8988T (cell line): ENCODE measurements at regions not wholly inside any gene's neighbourhood (a gene's known extent, or its start where the extent isn't known, plus 50 kb on each side); places are given as distances from the start of the nearest gene placed in this dataset.
"Not testable (repeated sequence)": the region's sequence is repeated elsewhere in the genome, so short reads cannot be mapped to it uniquely, and the experiment has no call there.

Experiments used
- DNase-seq: peaks from one replicate; pipeline ENCODE4 v3.0.0; 2011

DNA sequence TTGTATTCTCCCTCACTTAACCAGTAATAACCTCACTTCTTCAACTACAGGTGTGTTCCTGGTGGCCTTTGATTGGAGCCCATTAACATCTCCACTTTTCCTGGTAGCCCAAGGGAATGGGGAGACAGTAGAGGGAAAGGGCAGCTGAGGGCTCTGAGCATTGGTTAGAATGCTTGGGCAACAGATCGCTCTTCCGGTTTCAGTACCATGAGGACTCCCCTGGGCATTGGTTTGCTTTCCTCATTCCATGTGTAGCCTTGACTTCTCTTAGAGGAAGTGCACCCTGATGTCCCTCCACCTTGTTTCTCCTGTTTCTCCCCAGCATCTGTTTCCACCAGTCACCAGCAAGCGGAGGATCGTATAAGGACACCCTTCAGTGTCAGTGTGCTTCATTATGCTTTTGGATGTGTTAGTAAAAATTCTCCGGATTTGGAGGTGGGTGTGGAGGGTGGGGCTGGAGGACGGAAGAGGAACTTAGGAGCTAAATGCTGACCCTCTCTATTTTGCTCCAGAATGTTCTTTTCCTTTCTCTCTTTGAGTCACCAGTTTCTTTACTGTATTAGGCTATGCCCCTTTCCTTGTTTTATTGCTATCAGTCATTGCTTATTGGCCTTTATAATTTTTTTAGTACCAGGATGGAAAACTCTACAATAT is 50.6 kb upstream of the ZNG1B start:
- not testable (repeated sequence) for DNase-seq

DNA sequence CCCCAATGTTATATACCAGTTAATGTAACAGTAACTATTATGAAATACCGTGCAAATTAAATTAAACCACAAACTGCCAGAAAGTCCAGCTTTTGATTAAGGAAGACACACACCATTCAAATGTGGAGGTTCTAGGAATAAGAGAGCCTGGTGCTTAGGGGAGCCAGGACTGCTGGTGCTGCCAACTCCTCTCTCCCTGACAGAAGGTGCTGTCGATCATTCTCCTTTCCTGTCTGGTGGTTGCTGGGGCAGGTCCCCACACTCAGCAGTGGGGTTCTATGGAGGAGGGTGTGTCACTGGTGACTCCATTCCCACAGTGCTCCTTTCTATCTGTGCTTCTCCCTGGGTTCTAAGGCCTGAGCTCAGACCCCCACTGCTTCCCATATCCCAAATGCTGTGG is 57.9 kb upstream of the ZNG1B start:
- not testable (repeated sequence) for DNase-seq

DNA sequence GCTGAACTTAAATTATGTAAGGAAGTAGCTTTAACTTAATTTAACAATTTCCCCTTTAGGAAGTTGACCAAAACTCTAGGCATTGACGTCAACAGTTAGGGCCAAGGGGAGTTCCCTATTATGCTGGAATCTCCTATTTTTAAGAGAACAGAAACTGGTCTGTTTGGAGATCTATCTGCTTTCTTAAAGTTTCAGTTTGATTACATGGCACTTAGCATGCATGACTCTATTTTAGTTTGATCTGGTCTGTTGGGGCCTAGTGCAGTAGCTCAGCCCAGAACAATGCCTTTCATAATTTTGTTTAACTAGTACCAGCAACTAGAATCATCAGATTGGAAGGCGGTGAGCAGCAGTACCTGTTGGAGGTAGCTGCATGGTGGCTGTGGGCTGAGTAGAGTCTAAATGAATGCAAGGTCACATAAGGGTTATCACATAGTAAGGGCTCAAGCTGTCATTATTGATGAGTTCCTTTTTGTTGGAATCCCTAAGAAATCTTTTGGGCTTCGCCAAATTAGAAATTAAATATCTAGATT is 60.5 kb upstream of the ZNG1B start:
- DNase-seq, result no peak

DNA sequence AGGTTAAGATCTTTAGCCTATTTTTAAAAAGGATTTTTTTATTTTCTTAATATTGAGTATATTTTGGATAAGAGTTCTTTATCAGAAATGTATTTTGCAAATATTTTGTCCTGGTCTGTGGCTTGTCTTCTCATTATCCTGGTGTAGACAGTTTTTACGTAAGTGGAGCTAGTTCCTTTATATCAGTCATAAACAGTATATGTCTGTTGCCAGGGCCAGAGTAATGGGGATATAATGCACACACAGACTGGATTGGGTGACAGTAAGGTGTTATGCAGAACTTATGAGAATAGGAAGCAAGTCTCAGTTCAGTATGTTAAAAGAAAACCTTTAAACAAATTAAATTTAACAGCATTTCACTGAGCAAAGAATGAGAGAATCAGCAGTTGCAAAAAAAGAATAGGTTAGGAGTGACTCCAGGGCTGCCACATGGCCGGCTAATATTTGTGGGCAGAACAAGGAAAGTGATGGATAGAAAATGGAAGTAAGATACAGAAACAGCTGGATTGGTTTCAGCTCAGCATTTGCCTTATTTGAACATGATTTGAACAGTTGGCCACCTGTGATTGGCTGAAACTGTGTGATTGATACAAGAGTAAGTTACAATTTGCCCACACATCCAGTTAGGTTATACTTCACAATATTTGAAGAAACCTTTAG is 61.1 kb upstream of the ZNG1B start:
- DNase-seq, result no peak

DNA sequence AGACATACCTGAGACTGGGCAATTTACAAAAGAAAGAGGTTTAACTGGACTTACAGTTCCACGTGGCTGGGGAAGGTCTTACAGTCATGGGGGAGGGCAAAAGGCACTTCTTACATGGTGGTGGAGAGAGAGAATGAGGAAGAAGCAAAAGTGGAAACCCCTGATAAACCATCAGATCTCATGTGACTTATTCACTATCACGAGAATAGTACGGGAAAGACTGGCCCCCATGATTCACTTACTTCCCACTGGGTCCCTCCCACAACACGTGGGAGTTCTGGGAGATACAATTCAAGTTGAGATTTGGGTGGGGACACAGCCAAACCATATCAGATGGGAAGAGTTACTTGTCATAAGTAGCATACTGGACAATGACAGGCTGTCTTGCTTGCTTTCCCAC is 62.6 kb upstream of the ZNG1B start:
- not testable (repeated sequence) for DNase-seq

DNA sequence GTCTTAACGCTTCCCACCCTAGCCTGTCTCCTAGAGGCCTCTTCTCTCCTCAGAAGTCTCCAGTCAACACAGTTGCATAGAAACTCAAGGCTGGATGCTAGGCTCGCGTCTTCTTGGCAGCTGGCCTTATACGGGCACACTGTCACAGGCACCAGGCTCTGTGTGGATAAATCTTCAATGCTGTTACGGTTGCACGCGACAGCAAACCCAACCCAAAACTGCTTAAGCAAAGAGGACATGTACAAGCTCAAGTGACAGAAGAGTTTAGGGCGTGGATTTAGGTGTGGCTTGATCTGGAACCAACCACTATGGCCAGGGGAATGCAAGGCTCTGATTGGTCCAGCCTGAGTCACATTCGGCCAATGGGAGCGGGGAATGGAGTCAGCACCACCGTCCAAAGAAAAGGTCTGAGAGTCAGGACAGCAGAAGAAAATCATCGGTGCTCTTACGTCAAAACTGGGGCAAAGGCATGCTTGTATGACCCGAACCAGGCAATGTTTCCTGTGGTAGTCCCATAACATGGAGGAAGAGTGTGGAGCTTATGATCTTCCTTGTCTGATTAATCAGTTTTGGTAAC is 65.1 kb upstream of the ZNG1B start:
- DNase-seq, result not testable (repeated sequence)

DNA sequence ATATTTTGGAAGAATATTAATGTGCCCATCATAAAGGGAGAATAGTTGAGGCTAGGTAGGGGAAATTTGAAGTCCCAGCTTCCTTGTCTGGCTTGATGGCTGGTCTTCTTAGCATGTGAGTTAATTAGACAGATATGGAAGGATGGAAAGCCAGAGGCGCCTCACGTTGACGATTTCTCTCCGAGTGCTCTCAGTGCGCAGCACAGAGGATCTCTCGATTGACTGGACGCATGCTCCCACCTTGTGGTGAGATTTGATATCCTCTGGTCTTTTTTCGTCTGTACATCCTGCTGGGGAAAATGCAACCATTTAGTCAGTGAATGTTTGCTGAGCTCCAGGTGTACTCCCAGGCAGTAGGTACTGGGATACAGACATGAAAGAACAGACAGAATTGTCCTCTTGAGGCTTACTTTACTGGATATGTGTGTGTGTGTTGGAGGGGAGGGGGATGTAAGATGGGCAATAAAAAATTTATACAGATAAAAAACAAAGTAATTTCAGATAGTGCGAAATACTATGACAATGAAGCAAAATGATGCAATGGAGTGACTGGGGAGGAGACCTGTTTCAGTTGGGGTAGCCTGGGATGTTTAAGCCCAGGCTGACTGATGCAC is 66.9 kb upstream of the ZNG1B start:
- DNase-seq, result peak; percentile 60

DNA sequence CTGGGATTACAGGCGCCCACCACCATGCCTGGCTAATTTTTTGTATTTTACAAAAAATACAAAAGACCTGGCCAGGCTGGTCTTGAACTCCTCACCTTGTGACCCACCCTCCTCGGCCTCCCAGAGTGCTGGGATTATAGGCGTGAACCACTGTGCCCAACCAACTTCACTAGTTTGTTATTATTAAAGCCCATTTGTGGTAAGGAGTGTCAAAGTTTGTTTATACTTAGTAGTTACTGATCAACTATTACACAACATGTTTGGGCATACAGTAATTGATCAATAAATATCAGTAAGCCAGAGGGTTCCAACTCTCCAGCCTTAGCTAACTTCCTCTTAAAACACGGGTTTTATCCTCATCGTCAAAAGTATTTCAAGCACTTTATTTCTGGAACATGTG is 67.5 kb upstream of the ZNG1B start:
- DNase-seq, result no peak

DNA sequence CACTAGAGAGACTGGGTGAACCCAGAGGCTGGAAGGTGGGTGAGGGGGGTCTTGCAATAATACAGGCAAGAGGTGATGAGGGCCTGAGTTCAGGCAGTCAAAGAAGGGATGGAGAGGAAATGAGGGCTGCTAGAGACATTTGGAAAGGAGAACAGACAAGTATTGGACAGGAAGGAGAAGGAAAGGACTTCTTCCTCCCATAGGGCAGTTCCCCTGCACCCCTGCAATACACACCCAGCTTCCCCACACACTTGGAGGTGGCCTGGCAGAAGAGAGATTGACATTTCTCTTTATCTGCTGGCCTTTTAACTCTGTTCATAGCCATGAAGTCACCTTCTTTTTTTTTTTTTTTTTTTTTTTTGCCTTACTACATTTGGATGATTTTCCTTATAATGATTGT is 68.9 kb upstream of the ZNG1B start:
- DNase-seq, result not testable (repeated sequence)

DNA sequence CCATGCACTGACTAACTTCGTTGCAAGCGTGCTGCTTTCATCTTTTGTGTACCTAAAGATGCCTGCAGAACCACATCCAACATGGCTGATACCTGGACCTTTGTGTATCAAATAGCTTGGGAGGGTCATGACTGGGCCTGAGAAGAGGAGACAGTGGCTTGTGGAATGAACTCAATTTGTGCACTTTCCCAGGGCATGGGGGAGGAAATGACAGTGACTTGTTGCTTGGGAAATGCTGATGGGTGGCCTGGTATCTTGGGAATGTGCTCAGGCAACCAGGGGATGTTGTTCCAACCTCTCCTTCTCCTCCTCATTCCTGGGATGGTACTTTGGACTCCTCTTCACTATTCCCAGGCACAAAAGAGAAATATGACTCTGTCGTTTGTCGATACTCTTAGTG is 70.7 kb upstream of the ZNG1B start:
- not testable (repeated sequence) for DNase-seq

DNA sequence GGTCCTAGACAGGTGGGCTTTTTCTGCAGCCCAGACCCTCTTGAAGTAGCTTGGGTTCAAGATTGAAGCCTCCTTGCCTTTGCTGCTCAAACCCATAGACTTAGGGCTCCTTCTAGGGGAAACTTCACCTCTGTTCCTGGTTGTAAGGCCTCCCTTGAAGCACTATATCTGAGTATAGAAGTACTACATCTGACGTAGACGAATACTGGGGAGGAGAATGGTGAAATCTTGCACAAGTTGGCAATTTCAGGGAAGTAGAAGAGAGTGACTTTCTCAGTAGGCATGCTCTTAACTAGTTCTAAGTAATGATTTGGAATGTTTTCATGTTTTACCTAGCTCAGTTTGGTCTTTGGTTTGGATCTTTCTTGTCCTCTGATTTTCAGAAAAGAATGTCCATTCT is 71.7 kb upstream of the ZNG1B start:
- not testable (repeated sequence) for DNase-seq

DNA sequence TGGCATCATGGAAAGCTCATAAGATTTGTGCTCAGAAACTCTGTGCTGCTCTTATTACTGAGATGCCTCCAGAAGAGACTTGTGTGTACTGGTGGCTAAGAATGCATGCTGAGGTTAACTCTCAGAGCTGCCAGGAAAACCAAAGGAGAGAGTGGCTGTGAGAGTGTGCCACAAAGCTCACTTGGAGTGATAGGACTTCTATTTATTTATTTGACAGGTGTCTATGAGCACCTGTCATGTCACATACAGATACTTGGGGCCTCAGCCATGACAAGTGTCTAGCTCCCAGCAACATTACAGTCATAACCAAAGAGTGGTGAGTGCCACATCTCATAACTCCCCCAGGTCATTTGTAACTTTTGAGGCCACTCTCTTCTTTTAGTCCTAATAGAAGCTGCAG is 72.2 kb upstream of the ZNG1B start:
- DNase-seq, result not testable (repeated sequence)

DNA sequence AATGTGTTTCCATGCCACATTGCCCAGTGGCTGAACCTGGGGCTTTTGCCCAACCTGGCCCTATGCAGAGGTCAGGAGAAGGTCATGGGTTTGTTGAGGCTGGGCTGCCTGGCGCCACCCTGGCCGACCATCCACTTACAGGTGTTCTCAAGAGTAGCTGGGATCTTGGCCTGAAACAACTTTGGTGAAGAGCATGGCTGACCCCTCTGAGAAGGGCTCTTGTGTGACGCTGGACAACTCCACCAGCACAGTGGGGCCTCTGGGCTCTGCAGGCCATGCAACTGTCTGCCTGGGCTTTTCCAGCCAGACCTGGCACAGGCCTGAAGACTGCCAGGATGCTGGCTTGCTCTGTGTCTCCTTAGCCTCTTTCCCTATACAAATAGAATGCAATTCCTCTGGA is 76.4 kb upstream of the ZNG1B start:
- DNase-seq, result no peak

DNA sequence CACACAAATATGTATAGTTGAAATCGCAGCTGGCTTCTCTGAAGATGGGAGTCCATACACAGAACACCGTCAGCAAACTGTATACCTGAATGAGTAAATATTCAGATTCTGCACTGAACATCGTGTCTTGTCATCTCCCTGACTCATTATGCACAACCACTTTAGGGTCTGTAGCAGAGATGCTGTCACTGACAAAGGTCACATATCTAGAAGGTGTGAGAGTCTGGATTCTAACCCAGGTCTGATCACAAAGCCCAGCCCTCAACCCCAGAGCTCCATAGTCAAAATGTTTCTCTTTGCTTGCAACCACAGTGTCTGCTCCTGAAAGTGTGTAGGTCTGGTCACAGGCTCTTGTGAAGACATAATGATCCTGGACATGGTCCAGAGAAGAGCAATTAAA is 78.3 kb upstream of the PAX8 start:
- no peak for DNase-seq

DNA sequence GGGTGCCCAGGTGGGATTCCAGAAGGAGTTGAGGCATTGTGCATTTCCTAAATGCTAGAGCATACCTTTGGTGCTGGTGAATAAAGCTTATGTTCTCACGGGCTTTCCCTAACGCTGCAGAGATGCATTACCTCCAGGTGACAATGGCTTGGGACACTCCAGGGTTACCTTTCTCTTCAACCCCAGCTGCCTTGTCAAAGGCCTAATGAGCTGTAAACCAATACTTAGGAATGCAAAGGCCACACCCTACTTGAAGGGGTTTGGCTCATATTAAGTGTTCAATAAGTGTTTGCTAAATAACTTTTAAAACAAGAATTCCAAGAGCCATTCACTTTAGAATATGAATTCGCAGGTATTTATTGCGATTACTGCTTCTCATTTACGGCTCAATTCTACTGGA is 77.6 kb upstream of the PAX8 start:
- DNase-seq, result not testable (repeated sequence)

DNA sequence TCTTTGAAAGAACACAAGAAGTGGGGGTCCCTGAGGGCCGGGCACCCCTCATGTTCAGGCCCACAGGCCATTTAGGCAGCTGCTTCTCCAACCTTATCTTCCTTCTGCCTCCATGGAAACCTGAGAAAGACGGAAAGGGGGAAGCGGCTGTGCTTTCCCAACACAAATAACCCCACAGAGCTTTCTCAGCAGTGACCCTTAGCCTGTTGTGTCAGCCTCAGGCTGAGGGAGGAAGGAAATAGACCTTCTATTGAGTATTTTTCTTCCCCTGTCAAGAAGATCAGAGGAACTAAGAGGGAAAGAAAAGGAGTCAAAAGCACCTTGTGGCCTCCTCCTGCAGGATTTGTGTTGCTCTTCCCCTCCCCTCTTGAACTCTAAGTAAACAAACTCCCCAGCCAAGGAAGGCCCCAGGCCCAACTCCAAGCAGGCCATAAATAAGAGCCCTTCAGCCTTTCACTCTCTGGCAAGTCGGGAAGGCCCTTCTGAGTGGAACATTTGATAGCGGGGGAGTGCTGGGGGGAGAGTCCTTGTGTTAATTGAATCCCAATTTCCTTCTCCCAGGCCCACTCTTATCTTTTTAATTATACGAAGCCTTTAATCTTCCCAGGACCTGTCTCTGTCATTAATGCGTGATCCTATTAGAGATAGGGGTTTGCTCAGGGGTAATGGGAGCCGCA is 76.8 kb upstream of the PAX8 start:
- DNase-seq, result not testable (repeated sequence)

DNA sequence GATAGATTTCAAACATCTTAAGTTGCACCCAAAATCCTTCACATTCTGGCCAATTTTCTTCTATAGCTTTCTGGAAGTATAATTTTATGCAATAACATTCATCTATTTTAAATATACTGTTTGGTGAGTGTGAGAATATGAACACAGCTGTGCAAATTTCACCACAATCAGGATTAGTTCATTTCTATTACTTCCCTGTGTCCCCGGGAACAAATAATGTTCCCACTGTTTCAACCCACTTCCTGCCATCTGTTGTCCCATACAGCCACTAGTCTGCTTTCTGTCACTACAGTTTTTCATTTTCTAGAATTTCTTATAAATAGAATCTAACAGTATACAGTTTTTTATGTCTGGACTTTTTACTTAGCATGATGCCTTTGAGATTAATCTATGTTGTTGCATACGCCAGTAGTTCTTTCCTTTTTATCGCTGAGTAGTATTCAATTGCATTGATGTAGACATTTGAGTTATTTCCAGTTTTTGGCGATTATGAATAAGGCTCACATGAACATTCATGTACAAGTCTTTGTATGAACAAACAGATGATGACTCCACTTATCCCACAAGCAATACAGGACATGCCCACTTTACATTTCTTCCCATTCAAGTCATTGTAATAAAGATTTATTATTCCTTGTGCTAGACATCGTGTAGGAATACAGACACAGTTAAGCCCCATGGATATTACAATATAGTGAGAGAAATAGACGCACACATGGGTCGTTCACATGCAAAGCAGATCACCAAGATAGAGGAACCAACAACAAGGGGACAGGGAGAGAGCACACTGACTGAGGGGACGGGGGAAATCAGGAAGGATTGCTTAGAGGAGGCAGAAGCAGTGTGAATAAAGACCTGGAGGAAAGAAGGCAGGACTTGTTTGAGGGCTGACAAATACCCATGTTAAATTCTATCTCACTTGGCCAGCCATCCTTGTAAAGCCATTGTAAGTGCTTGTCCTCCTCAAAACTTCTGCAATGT is 72.9 kb upstream of the PAX8 start:
- DNase-seq, result no peak

DNA sequence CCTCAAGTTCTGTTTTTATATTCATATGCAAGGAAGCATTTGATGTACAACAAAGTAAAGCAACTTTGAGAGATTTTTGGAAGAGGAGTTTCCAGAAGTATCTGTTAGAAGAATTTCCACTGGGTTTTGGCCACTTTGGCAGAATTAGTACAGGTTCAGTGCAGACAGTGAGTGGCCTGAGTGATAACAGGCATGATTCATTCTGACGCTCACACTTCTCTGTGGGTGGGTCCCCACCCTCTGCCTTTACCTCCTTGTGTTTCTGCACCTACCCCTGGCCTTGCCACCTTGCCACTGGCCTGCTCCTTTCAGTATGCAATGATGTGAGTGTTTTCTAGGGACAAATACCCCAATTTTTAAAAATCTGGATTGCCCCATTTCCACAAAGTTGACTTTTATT is 65.1 kb upstream of the PAX8 start:
- not testable (repeated sequence) for DNase-seq

DNA sequence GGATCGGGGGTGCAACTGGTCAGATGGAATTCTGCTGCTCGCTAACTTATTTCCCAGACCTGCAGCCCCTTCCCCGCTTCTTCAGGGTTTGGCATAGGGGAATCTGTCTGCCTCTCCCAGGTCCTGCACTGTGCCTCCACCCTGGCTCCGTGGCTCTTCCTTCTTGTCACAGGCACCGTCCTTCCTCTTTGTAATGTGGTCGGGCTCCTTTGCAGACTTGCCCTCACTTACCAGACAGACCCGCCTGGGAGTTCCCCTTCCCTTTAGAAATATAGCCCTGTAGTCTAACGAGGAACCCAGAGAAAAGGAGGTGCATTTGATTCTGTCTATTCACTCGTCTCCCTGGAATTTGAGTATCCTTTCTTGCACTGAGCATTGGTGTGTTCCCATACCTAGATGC is 63.9 kb upstream of the PAX8 start:
- DNase-seq, result no peak

DNA sequence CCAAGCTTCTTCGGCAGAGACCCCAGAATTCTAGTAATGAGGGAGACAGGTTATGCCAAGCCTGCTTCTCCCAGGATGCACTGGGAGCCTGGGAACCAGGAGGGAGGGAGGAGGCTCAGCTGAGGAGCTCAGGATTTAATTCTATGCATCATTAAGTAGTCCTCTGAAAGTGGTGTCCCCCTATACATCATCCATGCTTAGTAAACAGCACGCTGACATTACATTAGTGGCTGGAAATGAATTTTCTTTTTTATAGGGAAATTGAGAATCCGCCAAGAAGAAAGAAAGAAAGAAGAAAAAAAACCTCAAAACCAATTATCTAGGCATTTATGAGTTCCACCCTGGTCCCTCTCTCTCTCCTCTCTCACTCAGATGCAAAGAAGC is 63.1 kb upstream of the PAX8 start:
- DNase-seq, result not testable (repeated sequence)

DNA sequence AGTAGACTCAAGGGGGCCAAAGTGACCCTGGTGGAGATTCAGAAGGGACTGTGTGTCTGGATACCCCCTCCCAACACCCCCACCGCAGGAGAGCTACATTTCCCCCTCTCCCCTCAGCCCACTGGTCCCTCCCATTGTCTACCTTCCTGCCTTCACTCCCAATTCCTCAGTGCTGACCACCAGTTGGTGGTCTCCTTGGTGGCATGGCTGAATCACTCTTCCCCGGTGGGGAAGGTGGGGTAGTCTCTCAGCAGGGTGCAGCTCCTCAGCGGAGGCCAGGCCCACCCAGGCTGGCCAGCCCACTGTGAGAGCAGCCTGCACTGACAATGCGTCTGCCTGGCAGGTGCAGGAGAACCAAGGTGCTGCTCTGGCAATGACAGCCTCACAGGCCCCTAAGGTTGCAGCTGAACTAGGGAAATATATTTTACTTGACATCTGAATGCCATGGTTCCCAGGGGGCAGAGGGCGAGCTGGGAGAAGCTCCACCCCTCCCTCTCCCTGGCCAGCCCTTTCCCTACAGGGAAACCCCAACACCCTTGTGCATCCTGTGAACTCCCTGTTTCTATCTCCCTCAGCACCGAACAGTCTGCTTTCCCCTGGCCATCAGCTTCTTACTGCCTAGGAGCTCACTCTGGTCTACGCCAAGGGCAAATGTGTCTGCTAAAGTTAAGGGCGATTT is 62.6 kb upstream of the PAX8 start:
- DNase-seq, result no peak
